Breast epithelium (tissue), 3 donors: ENCODE measurements at regions not wholly inside any gene's neighbourhood (a gene's known extent, or its start where the extent isn't known, plus 50 kb on each side); places are given as distances from the start of the nearest gene placed in this dataset.

ENCODE experiments used
- POLR2A ChIP-seq: fragments of 450-650 bp; IDR thresholded peaks from one replicate; pipeline ENCODE4 v1.6.1; 2016; ENCODE audit warnings: antibody characterized with exemption, mild to moderate bottlenecking, moderate library complexity
- POLR2AphosphoS5 ChIP-seq, 3 donors: sonication (generic); formaldehyde crosslinking; IDR thresholded peaks; one replicate each; pipeline ENCODE4 v1.6.1; 2017; ENCODE audit warnings: antibody characterized with exemption in 3 of 3
- TF ChIP-seq, protein P1 (sequence below), 3 donors: fragments of 450-650 bp; IDR thresholded peaks; one replicate each; pipeline ENCODE4 v1.5.1; 2016 to 2017; ENCODE audit warnings: antibody characterized with exemption in 3 of 3, mild to moderate bottlenecking in 3 of 3, moderate library complexity in 3 of 3

DNA sequence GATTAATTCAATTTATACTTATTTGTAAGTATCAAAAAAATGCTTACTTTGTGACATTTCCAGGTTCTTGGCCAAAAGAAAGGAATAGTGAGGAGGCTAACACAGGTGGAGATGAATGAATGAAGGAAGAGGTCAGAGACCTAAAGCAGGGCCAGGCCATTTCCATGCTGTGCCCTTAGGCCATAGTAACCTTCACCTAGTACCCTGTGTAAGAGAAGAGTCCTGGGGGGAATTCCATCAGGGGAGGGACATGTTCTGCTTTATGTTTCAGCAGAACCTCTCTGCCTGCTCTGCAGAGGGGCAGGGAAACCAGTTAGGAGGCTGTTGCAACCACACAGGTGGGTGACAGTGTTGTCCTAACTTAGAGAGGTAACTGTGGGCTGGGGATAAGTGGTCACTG lies 204.2 kb upstream of the CDH20 start:
- TF ChIP-seq, protein P1, sequence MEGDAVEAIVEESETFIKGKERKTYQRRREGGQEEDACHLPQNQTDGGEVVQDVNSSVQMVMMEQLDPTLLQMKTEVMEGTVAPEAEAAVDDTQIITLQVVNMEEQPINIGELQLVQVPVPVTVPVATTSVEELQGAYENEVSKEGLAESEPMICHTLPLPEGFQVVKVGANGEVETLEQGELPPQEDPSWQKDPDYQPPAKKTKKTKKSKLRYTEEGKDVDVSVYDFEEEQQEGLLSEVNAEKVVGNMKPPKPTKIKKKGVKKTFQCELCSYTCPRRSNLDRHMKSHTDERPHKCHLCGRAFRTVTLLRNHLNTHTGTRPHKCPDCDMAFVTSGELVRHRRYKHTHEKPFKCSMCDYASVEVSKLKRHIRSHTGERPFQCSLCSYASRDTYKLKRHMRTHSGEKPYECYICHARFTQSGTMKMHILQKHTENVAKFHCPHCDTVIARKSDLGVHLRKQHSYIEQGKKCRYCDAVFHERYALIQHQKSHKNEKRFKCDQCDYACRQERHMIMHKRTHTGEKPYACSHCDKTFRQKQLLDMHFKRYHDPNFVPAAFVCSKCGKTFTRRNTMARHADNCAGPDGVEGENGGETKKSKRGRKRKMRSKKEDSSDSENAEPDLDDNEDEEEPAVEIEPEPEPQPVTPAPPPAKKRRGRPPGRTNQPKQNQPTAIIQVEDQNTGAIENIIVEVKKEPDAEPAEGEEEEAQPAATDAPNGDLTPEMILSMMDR (IDR thresholded peaks at IDR 0.05): no peak
- no peak for TF ChIP-seq POLR2AphosphoS5 (IDR thresholded peaks at IDR 0.05)
- no peak for TF ChIP-seq POLR2A
